Thyroid gland (tissue), 4 donors: ENCODE measurements at regions not wholly inside any gene's neighbourhood (a gene's known extent, or its start where the extent isn't known, plus 50 kb on each side); places are given as distances from the start of the nearest gene placed in this dataset.
"Not testable (repeated sequence)": the region's sequence is repeated elsewhere in the genome, so short reads cannot be mapped to it uniquely, and the experiment has no call there.

ENCODE experiments used
- DNase-seq, 2 donors: peaks; one replicate each; pipeline ENCODE4 v3.0.0-alpha.2; 2019
- H3K27ac ChIP-seq, 3 donors: fragments of 200-600 bp; sonication (generic); 1 replicate in 2 of 3; 2 replicates in 1 of 3; pipeline ENCODE4 v1.5.1; 2016 to 2019; ENCODE audit warnings: mild to moderate bottlenecking in 1 of 3, moderate library complexity in 1 of 3
- H3K27me3 ChIP-seq: fragments of 200-600 bp; sonication (generic); one replicate; pipeline ENCODE4 v1.5.1; 2019
- H3K36me3 ChIP-seq, 2 donors: fragments of 200-600 bp; sonication (generic); one replicate each; pipeline ENCODE4 v1.5.1; 2016 to 2019
- H3K4me1 ChIP-seq, 2 donors: fragments of 200-600 bp; sonication (generic); one replicate each; pipeline ENCODE4 v1.5.1; 2017 to 2019
- H3K4me3 ChIP-seq, 3 donors: fragments of 200-600 bp; sonication (generic); replicated peaks in 1 of 3; 1 replicate in 2 of 3; 2 replicates in 1 of 3; pipeline ENCODE4 v1.5.1; 2016; ENCODE audit warnings: mild to moderate bottlenecking in 1 of 3
- H3K9me3 ChIP-seq: fragments of 200-600 bp; sonication (generic); one replicate; pipeline ENCODE4 v1.5.1; 2017
- CTCF ChIP-seq, 6 experiments: fragments of 200-600 bp in 3 of 6; fragments of 450-650 bp in 3 of 6; sonication (generic) in 3 of 6; IDR thresholded peaks; one replicate each; pipeline ENCODE4 v1.5.1; 2016 to 2019; ENCODE audit warnings: antibody characterized with exemption in 6 of 6, mild to moderate bottlenecking in 2 of 6, inconsistent platforms in 1 of 6, moderate library complexity in 1 of 6
- WGBS, 2 donors: methylation state at CpG; one replicate each; pipeline ENCODE4 v1.1.5; 2017; 5-methylcytosine and 5-hydroxymethylcytosine counted together
- intact Hi-C: fragments of 100-400 bp; cut with DNase I; formaldehyde crosslinking; loops from one replicate; pipeline ENCODE4 v1.15.1; 2023

- H3K27ac ChIP-seq, H3K27me3 ChIP-seq, H3K4me1 ChIP-seq, H3K4me3 ChIP-seq, H3K36me3 ChIP-seq, DNase-seq, intact Hi-C loops, H3K9me3 ChIP-seq: not testable (repeated sequence)
- no CpG with 5 or more reads among the region's 1 CpG for WGBS, 2 donors
These were observed 90.3 kb downstream of the SYT15B start for GRCh38 chr10:47673128-47673527.

GRCh38 chr10:47670857-47671256 lies 92.5 kb downstream of the SYT15B start:
- WGBS, 2 donors: 71 to 95% methylated on average over 1 to 2 of the region's 2 CpGs
- H3K9me3 ChIP-seq, H3K4me3 ChIP-seq, H3K27ac ChIP-seq, H3K27me3 ChIP-seq, H3K4me1 ChIP-seq, DNase-seq, H3K36me3 ChIP-seq, intact Hi-C loops: not testable (repeated sequence)

- intact Hi-C loops, H3K4me1 ChIP-seq, H3K4me3 ChIP-seq, H3K9me3 ChIP-seq, H3K27me3 ChIP-seq, H3K27ac ChIP-seq, DNase-seq, H3K36me3 ChIP-seq: not testable (repeated sequence)
- WGBS, 2 donors: 89% methylated on average over 4 of the region's 8 CpGs
These were observed 101.3 kb downstream of the SYT15B start for GRCh38 chr10:47661955-47662577.

- WGBS, 2 donors: 92 to 100% methylated on average over 1 of the region's 2 CpGs
- H3K9me3 ChIP-seq, H3K27ac ChIP-seq, DNase-seq, H3K4me3 ChIP-seq, H3K4me1 ChIP-seq, intact Hi-C loops, H3K27me3 ChIP-seq, H3K36me3 ChIP-seq: not testable (repeated sequence)
These were observed 106.7 kb downstream of the SYT15B start for GRCh38 chr10:47656732-47657131.

GRCh38 chr10:47654161-47654560 lies 109.2 kb downstream of the SYT15B start:
- intact Hi-C loops, H3K27ac ChIP-seq, DNase-seq, H3K27me3 ChIP-seq, H3K4me3 ChIP-seq, H3K36me3 ChIP-seq, H3K4me1 ChIP-seq, H3K9me3 ChIP-seq: not testable (repeated sequence)
- 68 to 100% methylated on average over 1 to 4 of the region's 4 CpGs for WGBS, 2 donors

GRCh38 chr10:47648594-47648993 lies 114.8 kb downstream of the SYT15B start:
- H3K4me3 ChIP-seq, H3K36me3 ChIP-seq, H3K27ac ChIP-seq, H3K4me1 ChIP-seq, intact Hi-C loops, H3K27me3 ChIP-seq, DNase-seq, H3K9me3 ChIP-seq: not testable (repeated sequence)
- 89 to 92% methylated on average over 1 of the region's 2 CpGs for WGBS, 2 donors

- 67 to 74% methylated on average over 3 of the region's 3 CpGs for WGBS, 2 donors
- H3K27ac ChIP-seq, H3K27me3 ChIP-seq, H3K9me3 ChIP-seq, H3K36me3 ChIP-seq, H3K4me3 ChIP-seq, intact Hi-C loops, DNase-seq, H3K4me1 ChIP-seq: not testable (repeated sequence)
These were observed 115.8 kb downstream of the SYT15B start for GRCh38 chr10:47647523-47648101.

- WGBS, 2 donors: 0 to 8% methylated on average over 2 of the region's 2 CpGs
- TF ChIP-seq CTCF (IDR thresholded peaks at IDR 0.05): peak in 2 of 6 experiments; percentile 15 to 48
- H3K9me3 ChIP-seq, H3K36me3 ChIP-seq, H3K4me3 ChIP-seq, H3K27me3 ChIP-seq, H3K27ac ChIP-seq, intact Hi-C loops, H3K4me1 ChIP-seq: not testable (repeated sequence)
- peak; percentile 3 to 5 for DNase-seq
These were observed 116.6 kb downstream of the SYT15B start for GRCh38 chr10:47646686-47647273.

GRCh38 chr10:47626975-47627374 lies 103.5 kb upstream of the AGAP9 start:
- H3K36me3 ChIP-seq, H3K9me3 ChIP-seq, H3K27me3 ChIP-seq, H3K4me3 ChIP-seq, intact Hi-C loops, H3K4me1 ChIP-seq, DNase-seq, H3K27ac ChIP-seq: not testable (repeated sequence)
- WGBS, 2 donors: 96 to 100% methylated on average over 1 of the region's 1 CpG

GRCh38 chr10:47622719-47623118 lies 99.3 kb upstream of the AGAP9 start:
- H3K4me1 ChIP-seq, H3K27ac ChIP-seq, intact Hi-C loops, H3K9me3 ChIP-seq, H3K27me3 ChIP-seq, H3K36me3 ChIP-seq, H3K4me3 ChIP-seq, DNase-seq: not testable (repeated sequence)
- 75 to 86% methylated on average over 2 of the region's 2 CpGs for WGBS, 2 donors
